ENCODE measurements at regions not wholly inside any gene's neighbourhood (a gene's known extent, or its start where the extent isn't known, plus 50 kb on each side); places are given as distances from the start of the nearest gene placed in this dataset.

DNA sequence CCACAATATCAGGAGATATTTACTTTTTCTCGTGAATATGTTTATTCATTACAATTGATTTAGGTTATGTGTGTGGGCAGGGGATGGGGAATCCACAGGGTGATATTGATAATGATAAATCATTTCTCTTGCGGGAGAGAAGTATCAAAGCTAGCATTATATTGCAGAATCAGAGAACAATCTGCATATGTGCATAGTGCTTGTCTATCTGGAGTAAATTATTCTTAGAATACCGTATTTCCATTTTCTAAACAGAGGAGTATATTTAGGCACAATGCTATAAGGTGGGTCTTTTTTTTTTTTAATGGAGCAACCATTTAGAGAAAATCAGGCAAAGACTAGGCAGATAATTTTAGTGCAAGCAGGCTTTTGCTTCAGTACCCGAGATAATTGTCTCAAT, 166.0 kb upstream of the ARX start:
- BruUV-seq (replicated peaks): no TSS peak
- Histone ChIP-seq H3K36me3 (replicated peaks in 1 of 2; ENCODE audit: control insufficient read depth in 1 of 2, insufficient read depth in 2 of 2, low read length in 2 of 2) (no peaks in the 10 kb centered on the region), H3K4me1 (ENCODE audit: insufficient read depth, low read length) (no peaks in the 10 kb centered on the region), H4K20me1 (ENCODE audit: insufficient read depth, low read length) (no peaks in the 10 kb centered on the region), H3K27ac (ENCODE audit: extremely low read length, insufficient read depth, low read length) (no peak overlapping the region), H3K9me3 (ENCODE audit: low read length) (no peaks in the 10 kb centered on the region), H3K79me2 (ENCODE audit: insufficient read depth, low read length) (no peaks in the 10 kb centered on the region), H3K9ac (ENCODE audit: insufficient read depth, low read depth, low read length) (no peak overlapping the region), H3K4me2 (ENCODE audit: low read depth, low read length) (no peak overlapping the region), H2AFZ (ENCODE audit: low read length) (no peak overlapping the region), H3K27me3 (ENCODE audit: control insufficient read depth in 1 of 2, insufficient read depth in 2 of 2, low read length in 2 of 2) (no peaks in the 10 kb centered on the region), H3K4me3 (replicated peaks in 1 of 3; ENCODE audit: insufficient read depth in 1 of 3, low read depth in 2 of 3, low read length in 3 of 3) (no peak overlapping the region)
- in situ Hi-C loops (cut with HindIII; ENCODE audit: extremely low pct_ligation_motif_present, low pct_unique_long_range_greater_than_20kb) (no loop called here), intact Hi-C loops (cut with micrococcal nuclease; ENCODE audit: unreplicated experiment) (no loop called here)
- ATAC-seq (no peak), FAIRE-seq (no peak), DNase-seq (ENCODE audit: low spot score) (no peak)
- POLR2A ChIA-PET: no interaction called here
- CTCF ChIA-PET (ENCODE audit: low intra/inter-chr PET ratio, low total read pairs): no interaction called here
- 0% methylated on average over 4 of the region's 4 CpGs for WGBS (ENCODE audit: low lambda C conversion rate)
- TF ChIP-seq ZFP82 (CRISPR knock-in tag; IDR thresholded peaks at IDR 0.05; ENCODE audit: borderline replicate concordance): no peak
- TF ChIP-seq, protein P1, sequence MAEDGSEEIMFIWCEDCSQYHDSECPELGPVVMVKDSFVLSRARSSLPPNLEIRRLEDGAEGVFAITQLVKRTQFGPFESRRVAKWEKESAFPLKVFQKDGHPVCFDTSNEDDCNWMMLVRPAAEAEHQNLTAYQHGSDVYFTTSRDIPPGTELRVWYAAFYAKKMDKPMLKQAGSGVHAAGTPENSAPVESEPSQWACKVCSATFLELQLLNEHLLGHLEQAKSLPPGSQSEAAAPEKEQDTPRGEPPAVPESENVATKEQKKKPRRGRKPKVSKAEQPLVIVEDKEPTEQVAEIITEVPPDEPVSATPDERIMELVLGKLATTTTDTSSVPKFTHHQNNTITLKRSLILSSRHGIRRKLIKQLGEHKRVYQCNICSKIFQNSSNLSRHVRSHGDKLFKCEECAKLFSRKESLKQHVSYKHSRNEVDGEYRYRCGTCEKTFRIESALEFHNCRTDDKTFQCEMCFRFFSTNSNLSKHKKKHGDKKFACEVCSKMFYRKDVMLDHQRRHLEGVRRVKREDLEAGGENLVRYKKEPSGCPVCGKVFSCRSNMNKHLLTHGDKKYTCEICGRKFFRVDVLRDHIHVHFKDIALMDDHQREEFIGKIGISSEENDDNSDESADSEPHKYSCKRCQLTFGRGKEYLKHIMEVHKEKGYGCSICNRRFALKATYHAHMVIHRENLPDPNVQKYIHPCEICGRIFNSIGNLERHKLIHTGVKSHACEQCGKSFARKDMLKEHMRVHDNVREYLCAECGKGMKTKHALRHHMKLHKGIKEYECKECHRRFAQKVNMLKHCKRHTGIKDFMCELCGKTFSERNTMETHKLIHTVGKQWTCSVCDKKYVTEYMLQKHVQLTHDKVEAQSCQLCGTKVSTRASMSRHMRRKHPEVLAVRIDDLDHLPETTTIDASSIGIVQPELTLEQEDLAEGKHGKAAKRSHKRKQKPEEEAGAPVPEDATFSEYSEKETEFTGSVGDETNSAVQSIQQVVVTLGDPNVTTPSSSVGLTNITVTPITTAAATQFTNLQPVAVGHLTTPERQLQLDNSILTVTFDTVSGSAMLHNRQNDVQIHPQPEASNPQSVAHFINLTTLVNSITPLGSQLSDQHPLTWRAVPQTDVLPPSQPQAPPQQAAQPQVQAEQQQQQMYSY (CRISPR knock-in tag; IDR thresholded peaks at IDR 0.05): no peak

DNA sequence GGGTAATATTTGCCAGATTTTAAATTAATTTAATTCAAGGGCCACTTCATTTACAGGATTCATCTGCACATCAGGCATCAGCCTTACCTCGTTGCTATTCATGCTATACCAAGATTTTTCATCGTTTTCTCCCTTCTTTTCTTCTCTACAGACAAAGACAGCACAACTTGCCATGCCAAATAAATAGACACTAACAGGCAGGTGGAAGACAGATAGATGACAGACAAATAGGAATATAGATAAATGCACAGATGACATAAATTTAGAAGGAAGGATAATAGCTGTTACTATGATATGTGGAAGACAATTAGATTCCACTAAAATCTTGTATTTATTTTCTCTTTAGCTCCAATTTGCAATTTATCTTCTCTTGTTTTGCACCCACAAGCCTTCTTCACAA, 164.5 kb upstream of the ARX start:
- Histone ChIP-seq H3K4me3 (replicated peaks in 1 of 3; ENCODE audit: insufficient read depth in 1 of 3, low read depth in 2 of 3, low read length in 3 of 3) (no peak overlapping the region), H3K9ac (ENCODE audit: insufficient read depth, low read depth, low read length) (no peak overlapping the region), H3K27me3 (ENCODE audit: control insufficient read depth in 1 of 2, insufficient read depth in 2 of 2, low read length in 2 of 2) (no peaks in the 10 kb centered on the region), H3K27ac (ENCODE audit: extremely low read length, insufficient read depth, low read length) (no peak overlapping the region), H3K36me3 (replicated peaks in 1 of 2; ENCODE audit: control insufficient read depth in 1 of 2, insufficient read depth in 2 of 2, low read length in 2 of 2) (no peaks in the 10 kb centered on the region), H3K79me2 (ENCODE audit: insufficient read depth, low read length) (no peaks in the 10 kb centered on the region), H2AFZ (ENCODE audit: low read length) (no peak overlapping the region), H3K4me1 (ENCODE audit: insufficient read depth, low read length) (no peaks in the 10 kb centered on the region), H3K9me3 (ENCODE audit: low read length) (no peaks in the 10 kb centered on the region), H3K4me2 (ENCODE audit: low read depth, low read length) (no peak overlapping the region), H4K20me1 (ENCODE audit: insufficient read depth, low read length) (no peaks in the 10 kb centered on the region)
- ATAC-seq: no peak
- CTCF ChIA-PET (ENCODE audit: low intra/inter-chr PET ratio, low total read pairs): no interaction called here
- POLR2A ChIA-PET: no interaction called here
- FAIRE-seq: no peak
- DNase-seq (ENCODE audit: low spot score): no peak
- no TSS peak for BruUV-seq (replicated peaks)
- intact Hi-C loops (cut with micrococcal nuclease; ENCODE audit: unreplicated experiment) (no loop called here), in situ Hi-C loops (cut with HindIII; ENCODE audit: extremely low pct_ligation_motif_present, low pct_unique_long_range_greater_than_20kb) (no loop called here)
- WGBS (ENCODE audit: low lambda C conversion rate): 0% methylated on average over 2 of the region's 2 CpGs
- TF ChIP-seq SETDB1 (CRISPR knock-in tag; IDR thresholded peaks at IDR 0.05; ENCODE audit: borderline replicate concordance) (no peak), EZH2 (conservative IDR thresholded peaks at IDR 0.05; ENCODE audit: low read depth, low read length) (no peak), PAF1 (CRISPR knock-in tag; IDR thresholded peaks at IDR 0.05) (no peak), KAT7 (CRISPR knock-in tag; IDR thresholded peaks at IDR 0.05; ENCODE audit: borderline replicate concordance) (no peak), ZNF605 (CRISPR knock-in tag; IDR thresholded peaks at IDR 0.05) (no peak), GATA4 (IDR thresholded peaks at IDR 0.05; ENCODE audit: borderline replicate concordance, low read depth) (no peak), RXRA (CRISPR knock-in tag; IDR thresholded peaks at IDR 0.05) (no peak), HOXA5 (CRISPR knock-in tag; IDR thresholded peaks at IDR 0.05) (no peak), MYC (CRISPR knock-in tag; IDR thresholded peaks at IDR 0.05; ENCODE audit: borderline replicate concordance) (no peak), SP5 (CRISPR knock-in tag; IDR thresholded peaks at IDR 0.05; ENCODE audit: borderline replicate concordance, low read depth) (no peak), GATAD2A (CRISPR knock-in tag; IDR thresholded peaks at IDR 0.05) (no peak), NCOA5 (CRISPR knock-in tag; IDR thresholded peaks at IDR 0.05) (no peak), BCL6 (CRISPR knock-in tag; IDR thresholded peaks at IDR 0.05) (no peak)
- TF ChIP-seq, protein P2, sequence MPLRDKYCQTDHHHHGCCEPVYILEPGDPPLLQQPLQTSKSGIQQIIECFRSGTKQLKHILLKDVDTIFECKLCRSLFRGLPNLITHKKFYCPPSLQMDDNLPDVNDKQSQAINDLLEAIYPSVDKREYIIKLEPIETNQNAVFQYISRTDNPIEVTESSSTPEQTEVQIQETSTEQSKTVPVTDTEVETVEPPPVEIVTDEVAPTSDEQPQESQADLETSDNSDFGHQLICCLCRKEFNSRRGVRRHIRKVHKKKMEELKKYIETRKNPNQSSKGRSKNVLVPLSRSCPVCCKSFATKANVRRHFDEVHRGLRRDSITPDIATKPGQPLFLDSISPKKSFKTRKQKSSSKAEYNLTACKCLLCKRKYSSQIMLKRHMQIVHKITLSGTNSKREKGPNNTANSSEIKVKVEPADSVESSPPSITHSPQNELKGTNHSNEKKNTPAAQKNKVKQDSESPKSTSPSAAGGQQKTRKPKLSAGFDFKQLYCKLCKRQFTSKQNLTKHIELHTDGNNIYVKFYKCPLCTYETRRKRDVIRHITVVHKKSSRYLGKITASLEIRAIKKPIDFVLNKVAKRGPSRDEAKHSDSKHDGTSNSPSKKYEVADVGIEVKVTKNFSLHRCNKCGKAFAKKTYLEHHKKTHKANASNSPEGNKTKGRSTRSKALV (CRISPR knock-in tag; IDR thresholded peaks at IDR 0.05): no peak

Measured in HepG2 (cell line).